ENCODE measurements at regions not wholly inside any gene's neighbourhood (a gene's known extent, or its start where the extent isn't known, plus 50 kb on each side); places are given as distances from the start of the nearest gene placed in this dataset.

GRCh38 chr9:117649126-117649525, 55.1 kb upstream of the TLR4 start:
- H3K9me3 ChIP-seq (ENCODE audit: control insufficient read depth, insufficient read depth, low read depth, low read length), result no peaks in the 10 kb centered on the region
- 0 out of 2 replicates have a peak, but pooled peaks cover under 1% of the 10 kb centered on the region for H3K27me3 ChIP-seq (ENCODE audit: control insufficient read depth, insufficient read depth, low read length)
- ChIA-PET CTCF (no interaction called here), POLR2A (no interaction called here)
- TF ChIP-seq SIN3A (IDR thresholded peaks at IDR 0.05; ENCODE audit: borderline replicate concordance, insufficient read depth, low read depth, low read length) (no peak), CTCF (IDR thresholded peaks at IDR 0.05) (no peak), TCF7L2 (IDR thresholded peaks at IDR 0.05; ENCODE audit: low read depth, low read length) (no peak), POLR2AphosphoS5 (IDR thresholded peaks at IDR 0.05; ENCODE audit: low read depth, low read length) (no peak)
- TF ChIP-seq, protein P1, sequence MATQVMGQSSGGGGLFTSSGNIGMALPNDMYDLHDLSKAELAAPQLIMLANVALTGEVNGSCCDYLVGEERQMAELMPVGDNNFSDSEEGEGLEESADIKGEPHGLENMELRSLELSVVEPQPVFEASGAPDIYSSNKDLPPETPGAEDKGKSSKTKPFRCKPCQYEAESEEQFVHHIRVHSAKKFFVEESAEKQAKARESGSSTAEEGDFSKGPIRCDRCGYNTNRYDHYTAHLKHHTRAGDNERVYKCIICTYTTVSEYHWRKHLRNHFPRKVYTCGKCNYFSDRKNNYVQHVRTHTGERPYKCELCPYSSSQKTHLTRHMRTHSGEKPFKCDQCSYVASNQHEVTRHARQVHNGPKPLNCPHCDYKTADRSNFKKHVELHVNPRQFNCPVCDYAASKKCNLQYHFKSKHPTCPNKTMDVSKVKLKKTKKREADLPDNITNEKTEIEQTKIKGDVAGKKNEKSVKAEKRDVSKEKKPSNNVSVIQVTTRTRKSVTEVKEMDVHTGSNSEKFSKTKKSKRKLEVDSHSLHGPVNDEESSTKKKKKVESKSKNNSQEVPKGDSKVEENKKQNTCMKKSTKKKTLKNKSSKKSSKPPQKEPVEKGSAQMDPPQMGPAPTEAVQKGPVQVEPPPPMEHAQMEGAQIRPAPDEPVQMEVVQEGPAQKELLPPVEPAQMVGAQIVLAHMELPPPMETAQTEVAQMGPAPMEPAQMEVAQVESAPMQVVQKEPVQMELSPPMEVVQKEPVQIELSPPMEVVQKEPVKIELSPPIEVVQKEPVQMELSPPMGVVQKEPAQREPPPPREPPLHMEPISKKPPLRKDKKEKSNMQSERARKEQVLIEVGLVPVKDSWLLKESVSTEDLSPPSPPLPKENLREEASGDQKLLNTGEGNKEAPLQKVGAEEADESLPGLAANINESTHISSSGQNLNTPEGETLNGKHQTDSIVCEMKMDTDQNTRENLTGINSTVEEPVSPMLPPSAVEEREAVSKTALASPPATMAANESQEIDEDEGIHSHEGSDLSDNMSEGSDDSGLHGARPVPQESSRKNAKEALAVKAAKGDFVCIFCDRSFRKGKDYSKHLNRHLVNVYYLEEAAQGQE (IDR thresholded peaks at IDR 0.05; ENCODE audit: insufficient read depth in 1 of 2, low read depth in 2 of 2, low read length in 1 of 2), result no peak
- ATAC-seq, result no peak
- in situ Hi-C loops (cut with HindIII; ENCODE audit: low pct_unique_long_range_greater_than_20kb, low sequenced_read_pairs), result no loop called here
- no peak overlapping the region for H3K4me3 ChIP-seq (ENCODE audit: low read depth in 2 of 2, low read length in 2 of 2)
- no peaks in the 10 kb centered on the region; the same call in 1 of the 2 replicates for H3K4me1 ChIP-seq (ENCODE audit: control insufficient read depth, insufficient read depth, low read length)
- no peak overlapping the region for H3K27ac ChIP-seq (ENCODE audit: low read length)
- intact Hi-C loops (cut with micrococcal nuclease; ENCODE audit: unreplicated experiment), result loop anchor here (10.0 kb wide), 1 partner anchor 136 kb away; no protein-coding TSS in a partner anchor
- no peaks in the 10 kb centered on the region for H3K36me3 ChIP-seq (ENCODE audit: control insufficient read depth, insufficient read depth, low read length)
- BruUV-seq (replicated peaks), result no TSS peak
- no peak for DNase-seq (ENCODE audit: low read depth, low spot score)

- H3K36me3 ChIP-seq (ENCODE audit: control insufficient read depth, insufficient read depth, low read length), result no peaks in the 10 kb centered on the region
- ATAC-seq, result no peak
- BruUV-seq (replicated peaks), result no TSS peak
- CTCF ChIA-PET, result no interaction called here
- POLR2A ChIA-PET, result no interaction called here
- H3K4me1 ChIP-seq (ENCODE audit: control insufficient read depth, insufficient read depth, low read length), result no peaks in the 10 kb centered on the region; the same call in 1 of the 2 replicates
- peaks cover 5% of the 10 kb centered on the region; the same call in 1 of the 2 replicates for H3K27me3 ChIP-seq (ENCODE audit: control insufficient read depth, insufficient read depth, low read length)
- TF ChIP-seq POLR2AphosphoS5 (IDR thresholded peaks at IDR 0.05; ENCODE audit: low read depth, low read length), result no peak
- peak; percentile 25 for TF ChIP-seq CTCF (IDR thresholded peaks at IDR 0.05)
- intact Hi-C loops (cut with micrococcal nuclease; ENCODE audit: unreplicated experiment) (loop anchor here (10.0 kb wide), 1 partner anchor 140 kb away; no protein-coding TSS in a partner anchor), in situ Hi-C loops (cut with HindIII; ENCODE audit: low pct_unique_long_range_greater_than_20kb, low sequenced_read_pairs) (no loop called here)
- H3K4me3 ChIP-seq (ENCODE audit: low read depth in 2 of 2, low read length in 2 of 2), result no peak overlapping the region
- no peak for DNase-seq (ENCODE audit: low read depth, low spot score)
- no peaks in the 10 kb centered on the region for H3K9me3 ChIP-seq (ENCODE audit: control insufficient read depth, insufficient read depth, low read depth, low read length)
- no peak overlapping the region for H3K27ac ChIP-seq (ENCODE audit: low read length)
Measured at GRCh38 chr9:117644932-117645636, 59.1 kb upstream of the TLR4 start.

Data from Panc1 (cell line).